Muscle of leg (tissue), 3 donors: ENCODE measurements at regions not wholly inside any gene's neighbourhood (a gene's known extent, or its start where the extent isn't known, plus 50 kb on each side); places are given as distances from the start of the nearest gene placed in this dataset.
A peak's percentile ranks its signal among the peaks of the same experiment; 100 is the strongest.

Experiments
- DNase-seq: peaks from one replicate; pipeline ENCODE4 v3.0.0; 2013
- H3K27ac ChIP-seq: one replicate; pipeline ENCODE4 v1.5.1; 2013; ENCODE audit warnings: mild to moderate bottlenecking, low read length, control low read depth
- H3K27me3 ChIP-seq: one replicate; pipeline ENCODE4 v1.6.1; 2013; ENCODE audit warnings: low read length; ENCODE audit not compliant: control insufficient read depth, insufficient read depth
- H3K36me3 ChIP-seq: one replicate; pipeline ENCODE4 v1.6.1; 2013; ENCODE audit warnings: low read length; ENCODE audit not compliant: control insufficient read depth, insufficient read depth
- H3K4me1 ChIP-seq: one replicate; pipeline ENCODE4 v1.6.1; 2013; ENCODE audit warnings: low read length; ENCODE audit not compliant: control insufficient read depth, insufficient read depth
- H3K4me3 ChIP-seq: one replicate; pipeline ENCODE4 v1.5.1; 2013; ENCODE audit warnings: low read length, control low read depth
- H3K9me3 ChIP-seq: replicated peaks from 2 replicates; pipeline ENCODE4 v1.6.1; 2013; ENCODE audit warnings: low read depth, low read length; ENCODE audit not compliant: control insufficient read depth
- WGBS: methylation state at CpG from one replicate; pipeline ENCODE4 v1.1.5; 2013; ENCODE audit warnings: missing lambda C conversion rate; ENCODE audit not compliant: insufficient coverage; 5-methylcytosine and 5-hydroxymethylcytosine counted together

GRCh38 chrX:122441451-122441850 is 742.6 kb upstream of the GRIA3 start:
- DNase-seq = no peak
- 100% methylated on average over 1 of the region's 1 CpG for WGBS
- no peaks in the 10 kb centered on the region for H3K36me3 ChIP-seq
- no peak overlapping the region for H3K4me3 ChIP-seq
- H3K27me3 ChIP-seq = no peaks in the 10 kb centered on the region
- peaks cover 3% of the 10 kb centered on the region for H3K9me3 ChIP-seq
- H3K4me1 ChIP-seq = peaks cover 5% of the 10 kb centered on the region
- H3K27ac ChIP-seq = no peak overlapping the region

DNA sequence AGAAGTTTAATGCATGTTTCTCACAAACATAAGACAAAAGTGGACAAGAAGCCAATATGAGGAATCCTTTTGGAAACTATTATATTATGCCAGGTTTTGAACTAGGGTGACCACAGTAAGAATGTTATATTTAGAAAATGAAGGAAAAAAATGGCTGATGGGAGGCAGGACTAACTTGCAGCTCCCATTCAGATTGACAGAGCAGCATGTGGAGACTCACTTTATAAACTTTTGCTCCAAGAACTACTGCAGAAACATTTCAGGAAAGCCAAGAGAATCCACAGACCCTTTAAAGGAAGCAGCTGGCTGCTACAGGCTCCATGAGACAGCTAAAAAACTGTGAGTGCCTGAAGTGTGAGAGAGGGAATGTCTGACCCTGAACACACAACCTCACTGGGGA is 738.6 kb upstream of the GRIA3 start:
- Histone ChIP-seq H3K4me3 (no peak overlapping the region), H3K4me1 (peaks cover 5% of the 10 kb centered on the region), H3K27ac (peak overlapping the region; percentile 31), H3K36me3 (no peaks in the 10 kb centered on the region), H3K9me3 (peaks cover 2% of the 10 kb centered on the region), H3K27me3 (no peaks in the 10 kb centered on the region)
- peak; percentile 81 for DNase-seq

DNA sequence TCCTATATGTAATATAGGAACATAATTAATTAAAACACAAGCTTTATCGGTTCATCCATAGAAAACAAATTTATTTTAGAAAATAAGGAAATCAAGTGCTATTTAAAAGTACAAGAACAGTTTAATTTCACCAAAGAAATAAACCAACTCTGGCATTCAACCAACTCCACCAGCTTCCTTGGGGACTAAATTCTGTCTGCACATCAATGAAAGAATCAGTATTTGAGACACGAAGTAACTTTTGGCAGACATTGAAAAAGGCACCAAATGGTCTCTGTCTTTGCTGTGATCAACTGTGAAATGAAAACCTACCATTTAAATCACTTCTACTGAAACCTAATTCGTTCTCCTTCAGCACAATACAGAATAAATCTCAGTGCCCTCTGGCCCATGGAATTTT is 719.7 kb upstream of the GRIA3 start:
- H3K27me3 ChIP-seq = no peaks in the 10 kb centered on the region
- no peaks in the 10 kb centered on the region for H3K9me3 ChIP-seq

DNA sequence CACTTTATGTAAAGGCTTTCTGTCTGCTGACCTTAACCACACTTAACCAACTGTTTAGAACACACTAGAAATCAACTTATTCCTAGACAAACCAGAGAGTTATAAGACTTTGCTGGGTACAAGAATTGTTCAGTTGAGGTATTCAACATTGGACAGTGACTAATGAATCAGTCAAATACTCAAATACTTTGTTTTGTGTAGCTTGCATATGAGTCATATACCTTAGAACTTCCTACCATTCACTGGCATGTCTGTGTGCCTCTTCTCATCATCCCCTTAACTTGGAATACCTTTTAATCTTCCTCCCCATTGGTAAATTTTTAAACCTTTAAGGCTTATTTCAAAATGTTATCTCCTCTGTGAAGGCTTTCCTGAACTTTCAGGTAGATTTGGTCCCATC is 708.8 kb upstream of the GRIA3 start:
- DNase-seq = no peak

More for the DNA sequence above, 719.7 kb upstream of the GRIA3 start:
- DNase-seq = no peak
- no peak overlapping the region for H3K27ac ChIP-seq
- H3K4me1 ChIP-seq = no peaks in the 10 kb centered on the region
- 11% methylated on average over 2 of the region's 3 CpGs for WGBS
- H3K4me3 ChIP-seq = no peak overlapping the region
- no peaks in the 10 kb centered on the region for H3K36me3 ChIP-seq

DNA sequence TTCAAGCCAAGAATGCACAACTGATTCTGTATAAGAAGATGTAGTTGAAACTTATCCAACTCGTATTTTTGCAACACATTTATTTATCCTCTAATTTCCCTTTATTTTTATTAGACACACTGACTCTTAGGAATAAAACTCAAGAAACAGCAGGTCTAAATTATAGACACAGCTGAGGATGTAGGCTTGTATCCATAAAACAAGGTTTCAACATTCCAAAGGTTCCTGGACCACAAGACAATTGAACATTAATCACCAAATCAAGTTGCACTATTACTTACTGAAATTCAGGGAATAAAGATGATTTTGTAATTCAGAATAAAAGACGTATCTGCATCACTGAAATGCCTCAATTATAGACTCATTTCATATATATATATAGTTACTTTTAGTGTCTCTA is 683.5 kb upstream of the GRIA3 start:
- DNase-seq = peak; percentile 46
- H3K36me3 ChIP-seq = no peaks in the 10 kb centered on the region
- no peaks in the 10 kb centered on the region for H3K9me3 ChIP-seq
- no peaks in the 10 kb centered on the region for H3K4me1 ChIP-seq
- no peak overlapping the region for H3K4me3 ChIP-seq
- H3K27ac ChIP-seq = no peak overlapping the region
- no CpG with 5 or more reads among the region's 2 CpGs for WGBS
- no peaks in the 10 kb centered on the region for H3K27me3 ChIP-seq

More for the DNA sequence above, 708.8 kb upstream of the GRIA3 start:
- H3K27me3 ChIP-seq = no peaks in the 10 kb centered on the region
- no peak overlapping the region for H3K27ac ChIP-seq
- no peaks in the 10 kb centered on the region for H3K9me3 ChIP-seq
- H3K4me3 ChIP-seq = no peak overlapping the region
- H3K4me1 ChIP-seq = no peaks in the 10 kb centered on the region
- H3K36me3 ChIP-seq = no peaks in the 10 kb centered on the region

GRCh38 chrX:122501652-122502051 is 682.4 kb upstream of the GRIA3 start:
- Histone ChIP-seq H3K27me3 (no peaks in the 10 kb centered on the region), H3K9me3 (no peaks in the 10 kb centered on the region), H3K27ac (no peak overlapping the region), H3K36me3 (no peaks in the 10 kb centered on the region), H3K4me3 (no peak overlapping the region), H3K4me1 (no peaks in the 10 kb centered on the region)
- peak; percentile 67 for DNase-seq
- WGBS = 60% methylated on average over 1 of the region's 3 CpGs

DNA sequence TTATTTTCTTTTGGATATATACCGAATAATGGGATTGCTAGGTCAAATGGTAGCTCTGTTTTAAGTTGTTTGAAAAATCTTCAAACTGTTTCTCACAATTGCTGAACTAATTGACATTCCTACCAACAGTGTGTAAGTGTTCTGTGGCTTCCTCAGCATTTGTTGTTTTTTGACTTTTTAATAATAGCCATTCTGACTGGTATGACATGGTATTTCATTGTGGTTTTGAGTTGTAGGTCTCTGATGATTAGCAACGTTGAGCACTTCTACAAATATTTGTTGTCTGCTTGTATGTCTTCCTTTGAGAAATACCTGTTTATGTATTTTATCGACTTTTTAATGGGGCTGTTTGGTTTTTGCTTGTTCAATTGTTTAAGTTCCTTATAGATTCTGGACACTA is 680.1 kb upstream of the GRIA3 start:
- no peak for DNase-seq
- Histone ChIP-seq H3K9me3 (no peaks in the 10 kb centered on the region), H3K36me3 (no peaks in the 10 kb centered on the region), H3K4me3 (no peak overlapping the region), H3K27me3 (no peaks in the 10 kb centered on the region), H3K4me1 (no peaks in the 10 kb centered on the region), H3K27ac (no peak overlapping the region)
- no CpG with 5 or more reads among the region's 3 CpGs for WGBS

DNA sequence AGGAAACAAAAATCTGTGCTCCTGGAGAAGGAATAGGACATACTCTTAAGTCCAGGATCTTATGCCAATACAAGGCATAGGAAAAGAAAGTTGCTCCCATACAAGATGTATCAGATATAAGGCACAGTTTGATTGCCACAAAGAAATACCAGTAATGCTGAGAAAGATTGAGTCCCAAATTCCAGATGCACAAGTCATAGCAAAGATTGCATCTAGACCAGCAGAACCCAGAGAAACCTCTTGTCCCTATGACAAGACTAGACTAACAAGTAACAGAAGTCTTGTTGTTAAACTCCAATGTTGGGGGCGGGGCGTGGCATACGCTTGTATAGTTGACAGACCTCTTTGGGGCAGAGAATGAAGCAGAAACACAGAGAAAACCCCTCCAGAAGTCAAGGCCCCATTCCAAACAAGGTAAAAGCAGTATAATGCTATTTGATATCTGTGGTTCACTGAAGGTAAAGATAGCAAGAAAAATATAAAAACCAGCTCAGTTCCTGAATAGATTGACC is 671.5 kb upstream of the GRIA3 start:
- no peak overlapping the region for H3K4me3 ChIP-seq
- no CpG with 5 or more reads among the region's 3 CpGs for WGBS
- DNase-seq = no peak

GRCh38 chrX:122517786-122518185 is 666.3 kb upstream of the GRIA3 start:
- Histone ChIP-seq H3K36me3 (no peaks in the 10 kb centered on the region), H3K27ac (no peak overlapping the region), H3K27me3 (no peaks in the 10 kb centered on the region), H3K9me3 (no peaks in the 10 kb centered on the region), H3K4me3 (no peak overlapping the region), H3K4me1 (no peaks in the 10 kb centered on the region)
- no peak for DNase-seq

More for the DNA sequence above, 671.5 kb upstream of the GRIA3 start:
- Histone ChIP-seq H3K27ac (no peak overlapping the region), H3K36me3 (no peaks in the 10 kb centered on the region), H3K27me3 (no peaks in the 10 kb centered on the region), H3K4me1 (no peaks in the 10 kb centered on the region), H3K9me3 (no peaks in the 10 kb centered on the region)

DNA sequence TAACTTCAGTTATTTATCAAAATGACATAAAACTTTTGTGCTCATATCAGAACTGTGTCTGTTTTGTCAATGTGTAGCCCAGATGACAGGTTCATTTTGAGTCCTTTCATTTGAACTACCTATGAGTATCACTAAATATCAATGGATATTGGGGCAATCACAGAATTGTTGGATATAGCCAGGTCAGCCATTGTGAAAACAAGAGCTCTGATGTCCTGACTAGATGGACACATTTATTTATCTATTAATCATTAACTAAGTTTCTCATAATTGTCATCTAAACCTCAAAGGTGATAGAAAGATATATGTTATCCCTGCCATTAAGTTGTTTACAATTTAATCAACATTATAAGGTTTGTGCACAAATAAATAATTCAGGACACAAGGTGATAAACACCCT is 638.3 kb upstream of the GRIA3 start:
- Histone ChIP-seq H3K27me3 (no peaks in the 10 kb centered on the region), H3K4me1 (no peaks in the 10 kb centered on the region), H3K4me3 (no peak overlapping the region), H3K27ac (no peak overlapping the region), H3K9me3 (no peaks in the 10 kb centered on the region), H3K36me3 (no peaks in the 10 kb centered on the region)
- no peak for DNase-seq

DNA sequence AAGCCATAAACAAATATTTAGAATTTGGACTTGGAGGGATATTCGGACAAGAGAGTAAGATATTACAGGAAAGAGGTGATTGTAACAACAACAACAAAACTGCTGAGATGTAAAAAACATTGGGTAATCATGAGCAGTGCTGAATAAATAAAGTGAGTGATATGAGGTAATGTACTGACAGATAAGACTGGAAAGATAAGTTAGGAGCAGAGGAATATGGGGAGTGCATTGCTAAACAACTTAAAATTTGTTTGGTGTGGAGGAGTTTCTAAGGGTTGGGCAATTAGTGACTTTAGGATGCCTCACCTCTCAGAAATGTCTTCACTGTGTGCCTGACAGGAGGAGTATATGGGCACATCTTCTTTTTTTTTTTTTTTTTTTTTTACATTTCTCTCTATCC is 637.8 kb upstream of the GRIA3 start:
- WGBS = no CpG with 5 or more reads among the region's 1 CpG

More for the DNA sequence above, 637.8 kb upstream of the GRIA3 start:
- DNase-seq = no peak
- Histone ChIP-seq H3K4me1 (no peaks in the 10 kb centered on the region), H3K27me3 (no peaks in the 10 kb centered on the region), H3K9me3 (no peaks in the 10 kb centered on the region), H3K36me3 (no peaks in the 10 kb centered on the region), H3K4me3 (no peak overlapping the region), H3K27ac (no peak overlapping the region)
